H9 (cell line): ENCODE measurements at regions not wholly inside any gene's neighbourhood (a gene's known extent, or its start where the extent isn't known, plus 50 kb on each side); places are given as distances from the start of the nearest gene placed in this dataset.

Source experiments
- DNase-seq: peaks from one replicate; pipeline ENCODE4 v3.0.0-alpha.2; 2017
- H2AFZ ChIP-seq: one replicate; pipeline ENCODE4 v1.6.1; 2013; ENCODE audit warnings: mild to moderate bottlenecking, low read length, control low read depth, moderate library complexity
- H2AK5ac ChIP-seq: 2 replicates; pipeline ENCODE4 v1.6.1; 2013; ENCODE audit warnings: low read length, control low read depth, mixed read lengths; ENCODE audit not compliant: insufficient read length
- H2BK120ac ChIP-seq: one replicate; pipeline ENCODE4 v1.6.1; 2013; ENCODE audit warnings: low read depth, mild to moderate bottlenecking, low read length, control low read depth, inconsistent platforms; ENCODE audit not compliant: poor library complexity, severe bottlenecking
- H2BK12ac ChIP-seq: 2 replicates; pipeline ENCODE4 v1.6.1; 2013; ENCODE audit warnings: low read length, control low read depth, mixed read lengths, low read depth; ENCODE audit not compliant: insufficient read length
- H2BK15ac ChIP-seq: 2 replicates; pipeline ENCODE4 v1.6.1; 2013; ENCODE audit warnings: low read depth, low read length, control low read depth
- H2BK20ac ChIP-seq: one replicate; pipeline ENCODE4 v1.6.1; 2013; ENCODE audit warnings: low read depth, mild to moderate bottlenecking, low read length, control low read depth, inconsistent platforms; ENCODE audit not compliant: poor library complexity, severe bottlenecking
- H2BK5ac ChIP-seq: 2 replicates; pipeline ENCODE4 v1.6.1; 2013; ENCODE audit warnings: low read length, control low read depth, mixed read lengths; ENCODE audit not compliant: insufficient read length
- H3K14ac ChIP-seq: 2 replicates; pipeline ENCODE4 v1.6.1; 2013; ENCODE audit warnings: low read length, control low read depth; ENCODE audit not compliant: insufficient read depth
- H3K18ac ChIP-seq: 2 replicates; pipeline ENCODE4 v1.6.1; 2013; ENCODE audit warnings: low read depth, mild to moderate bottlenecking, mixed read lengths, low read length, control low read depth; ENCODE audit not compliant: insufficient read length
- H3K23ac ChIP-seq: 2 replicates; pipeline ENCODE4 v1.6.1; 2013; ENCODE audit warnings: low read length, control low read depth, mixed read lengths, low read depth; ENCODE audit not compliant: insufficient read length
- H3K23me2 ChIP-seq: 2 replicates; pipeline ENCODE4 v1.6.1; 2013; ENCODE audit warnings: low read depth, mild to moderate bottlenecking, mixed read lengths, low read length, control low read depth; ENCODE audit not compliant: insufficient read length, poor library complexity, severe bottlenecking
- H3K27ac ChIP-seq: 2 replicates; pipeline ENCODE4 v1.5.1; 2013; ENCODE audit warnings: low read length, control low read depth, mixed read lengths, low read depth; ENCODE audit not compliant: insufficient read length
- H3K27me3 ChIP-seq: 2 replicates; pipeline ENCODE4 v1.6.1; 2013; ENCODE audit warnings: low read length, control low read depth, inconsistent platforms; ENCODE audit not compliant: insufficient read depth
- H3K4ac ChIP-seq: 2 replicates; pipeline ENCODE4 v1.6.1; 2013; ENCODE audit warnings: low read depth, mild to moderate bottlenecking, control low read depth, inconsistent platforms, low read length, moderate library complexity
- H3K4me1 ChIP-seq: 2 replicates; pipeline ENCODE4 v1.6.1; 2013; ENCODE audit warnings: low read length, control low read depth, inconsistent platforms; ENCODE audit not compliant: insufficient read depth
- H3K4me2 ChIP-seq: 2 replicates; pipeline ENCODE4 v1.6.1; 2013; ENCODE audit warnings: low read length, control low read depth, mixed read lengths; ENCODE audit not compliant: insufficient read length, insufficient read depth
- H3K56ac ChIP-seq: 2 replicates; pipeline ENCODE4 v1.6.1; 2013; ENCODE audit warnings: low read depth, mild to moderate bottlenecking, mixed read lengths, low read length, control low read depth; ENCODE audit not compliant: insufficient read length
- H3K79me1 ChIP-seq: 2 replicates; pipeline ENCODE4 v1.6.1; 2013; ENCODE audit warnings: low read depth, mild to moderate bottlenecking, moderate library complexity, low read length, control low read depth, inconsistent platforms; ENCODE audit not compliant: insufficient read depth, poor library complexity, severe bottlenecking
- H3K79me2 ChIP-seq: 2 replicates; pipeline ENCODE4 v1.6.1; 2013; ENCODE audit warnings: low read length, control low read depth, inconsistent platforms; ENCODE audit not compliant: insufficient read depth
- H3K9ac ChIP-seq: 2 replicates; pipeline ENCODE4 v1.6.1; 2013; ENCODE audit warnings: low read length, control low read depth, mixed read lengths; ENCODE audit not compliant: insufficient read length; ENCODE audit errors: extremely low read depth
- H3K9me3 ChIP-seq: one replicate; pipeline ENCODE4 v1.6.1; 2013; ENCODE audit warnings: low read depth, low read length, inconsistent platforms; ENCODE audit not compliant: control insufficient read depth
- H3T11ph ChIP-seq: one replicate; pipeline ENCODE4 v1.6.1; 2013; ENCODE audit warnings: mild to moderate bottlenecking, low read length, control low read depth, inconsistent platforms
- H4K20me1 ChIP-seq: one replicate; pipeline ENCODE4 v1.6.1; 2013; ENCODE audit not compliant: control insufficient read depth, insufficient read length, insufficient read depth
- H4K5ac ChIP-seq: 2 replicates; pipeline ENCODE4 v1.6.1; 2013; ENCODE audit warnings: low read depth, mild to moderate bottlenecking, mixed read lengths, low read length, control low read depth; ENCODE audit not compliant: insufficient read length
- H4K8ac ChIP-seq: replicated peaks from 2 replicates; pipeline ENCODE4 v1.6.1; 2013; ENCODE audit warnings: low read length, control low read depth, mixed read lengths, low read depth; ENCODE audit not compliant: insufficient read length
- H4K91ac ChIP-seq: 2 replicates; pipeline ENCODE4 v1.6.1; 2013; ENCODE audit warnings: low read depth, mild to moderate bottlenecking, moderate library complexity, mixed read lengths, low read length, control low read depth; ENCODE audit not compliant: insufficient read length
- H3K27ac Mint-ChIP-seq, 3 experiments: 2 replicates in 2 of 3; 3 replicates in 1 of 3; pipeline ENCODE4 v1.8.0; 2020 to 2021; ENCODE audit warnings: mixed read lengths in 3 of 3, mild to moderate bottlenecking in 1 of 3, moderate library complexity in 1 of 3
- H3K27me3 Mint-ChIP-seq: 2 replicates; pipeline ENCODE4 v1.8.0; 2021; ENCODE audit warnings: low read depth, mild to moderate bottlenecking, moderate library complexity, mixed read lengths
- H3K36me3 Mint-ChIP-seq, 3 experiments: 2 replicates in 2 of 3; 3 replicates in 1 of 3; pipeline ENCODE4 v1.8.0; 2020 to 2021; ENCODE audit warnings: low read depth in 3 of 3, mixed read lengths in 3 of 3; ENCODE audit not compliant: insufficient read depth in 1 of 3
- H3K4me1 Mint-ChIP-seq, 2 experiments: 2 replicates each; pipeline ENCODE4 v1.8.0; 2020; ENCODE audit warnings: mixed read lengths in 2 of 2
- H3K4me3 Mint-ChIP-seq, 2 experiments: 2 replicates in 1 of 2; 3 replicates in 1 of 2; pipeline ENCODE4 v1.8.0; 2020 to 2021; ENCODE audit warnings: mild to moderate bottlenecking in 2 of 2, mixed read lengths in 2 of 2, moderate library complexity in 1 of 2
- H3K9me3 Mint-ChIP-seq, 2 experiments: 2 replicates in 1 of 2; 3 replicates in 1 of 2; pipeline ENCODE4 v1.8.0; 2020; ENCODE audit warnings: mild to moderate bottlenecking in 2 of 2, mixed read lengths in 2 of 2, moderate library complexity in 1 of 2
- WGBS: extraction: QIAGEN DNeasy Blood & Tissue Kit; methylation state at CpG from one replicate; pipeline ENCODE4 v1.1.7; 2013; ENCODE audit warnings: missing lambda C conversion rate, low lambda C conversion rate, mixed read lengths; ENCODE audit not compliant: insufficient read length; ENCODE audit errors: extremely low coverage; 5-methylcytosine and 5-hydroxymethylcytosine counted together
- TF ChIP-seq, protein P1 (sequence below): fragments of 200-600 bp; sonication (generic); conservative IDR thresholded peaks from 3 replicates; pipeline ENCODE4 v1.8.0; 2021; ENCODE audit warnings: antibody characterized with exemption, mild to moderate bottlenecking

DNA sequence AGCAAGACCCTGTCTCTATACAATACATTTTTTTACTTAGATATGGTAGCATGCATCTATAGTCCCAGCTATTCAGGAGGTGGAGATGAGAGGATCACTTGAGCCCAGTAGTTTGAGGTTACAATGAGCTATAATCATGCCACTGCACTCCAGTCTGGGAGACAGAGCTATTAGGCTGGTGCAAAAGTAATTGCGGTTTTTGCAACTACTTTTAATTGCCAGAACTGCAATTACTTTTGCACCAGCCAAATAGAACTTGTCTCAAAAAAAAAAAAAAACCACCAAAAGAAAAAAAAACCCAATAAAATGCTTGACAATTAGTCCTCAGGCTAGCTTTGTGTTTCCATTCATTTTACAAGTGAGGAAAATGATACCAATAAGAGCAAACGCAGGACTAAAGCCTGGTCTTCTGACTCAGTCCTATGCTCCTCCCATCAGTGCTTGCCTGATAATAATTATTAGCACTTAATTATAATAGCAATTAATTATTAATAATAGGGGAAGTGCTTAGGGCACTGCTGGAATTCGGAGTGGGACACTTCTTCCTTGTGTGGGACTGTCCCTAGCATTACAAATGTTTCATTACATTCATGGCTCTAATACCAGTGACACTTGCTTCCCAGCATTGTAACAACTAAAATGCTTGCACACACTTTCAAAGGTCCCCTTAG lies 73.1 kb upstream of the TAF1L start:
- H3K27ac Mint-ChIP-seq = no peak overlapping the region

More for the DNA sequence above, 73.1 kb upstream of the TAF1L start:
- H3K23me2 ChIP-seq = no peaks in the 10 kb centered on the region
- no peak overlapping the region for H2BK15ac ChIP-seq
- H4K8ac ChIP-seq = no peak overlapping the region
- H2BK5ac ChIP-seq = no peak overlapping the region
- H3K79me1 ChIP-seq = no peaks in the 10 kb centered on the region
- no peaks in the 10 kb centered on the region for H3K27me3 ChIP-seq
- DNase-seq = no peak
- WGBS = no CpG with 5 or more reads among the region's 3 CpGs
- no peak overlapping the region for H3K14ac ChIP-seq
- Mint-ChIP-seq H3K9me3 (peaks cover 16 to 61% of the 10 kb centered on the region in 2 experiments), H3K4me1 (no peaks in the 10 kb centered on the region), H3K4me3 (no peak overlapping the region), H3K27me3 (peaks cover 5% of the 10 kb centered on the region), H3K36me3 (peaks cover 6 to 7% (median 7%) of the 10 kb centered on the region in 3 experiments; a peak in 3 of 7 replicates)
- no peaks in the 10 kb centered on the region for H3K4me1 ChIP-seq
- no peaks in the 10 kb centered on the region for H3K9me3 ChIP-seq
- no peak overlapping the region for H2BK120ac ChIP-seq
- H3K4ac ChIP-seq = no peak overlapping the region
- H3K4me2 ChIP-seq = no peak overlapping the region
- no peaks in the 10 kb centered on the region for H3K79me2 ChIP-seq
- no peak overlapping the region for H2AK5ac ChIP-seq
- H3K56ac ChIP-seq = no peak overlapping the region
- no peak overlapping the region for H3K23ac ChIP-seq
- no peaks in the 10 kb centered on the region for H4K20me1 ChIP-seq
- H4K5ac ChIP-seq = no peak overlapping the region
- TF ChIP-seq, protein P1, sequence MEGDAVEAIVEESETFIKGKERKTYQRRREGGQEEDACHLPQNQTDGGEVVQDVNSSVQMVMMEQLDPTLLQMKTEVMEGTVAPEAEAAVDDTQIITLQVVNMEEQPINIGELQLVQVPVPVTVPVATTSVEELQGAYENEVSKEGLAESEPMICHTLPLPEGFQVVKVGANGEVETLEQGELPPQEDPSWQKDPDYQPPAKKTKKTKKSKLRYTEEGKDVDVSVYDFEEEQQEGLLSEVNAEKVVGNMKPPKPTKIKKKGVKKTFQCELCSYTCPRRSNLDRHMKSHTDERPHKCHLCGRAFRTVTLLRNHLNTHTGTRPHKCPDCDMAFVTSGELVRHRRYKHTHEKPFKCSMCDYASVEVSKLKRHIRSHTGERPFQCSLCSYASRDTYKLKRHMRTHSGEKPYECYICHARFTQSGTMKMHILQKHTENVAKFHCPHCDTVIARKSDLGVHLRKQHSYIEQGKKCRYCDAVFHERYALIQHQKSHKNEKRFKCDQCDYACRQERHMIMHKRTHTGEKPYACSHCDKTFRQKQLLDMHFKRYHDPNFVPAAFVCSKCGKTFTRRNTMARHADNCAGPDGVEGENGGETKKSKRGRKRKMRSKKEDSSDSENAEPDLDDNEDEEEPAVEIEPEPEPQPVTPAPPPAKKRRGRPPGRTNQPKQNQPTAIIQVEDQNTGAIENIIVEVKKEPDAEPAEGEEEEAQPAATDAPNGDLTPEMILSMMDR = no peak
- H3K27ac ChIP-seq = no peak overlapping the region
- no peak overlapping the region for H2AFZ ChIP-seq
- H2BK20ac ChIP-seq = no peak overlapping the region
- no peak overlapping the region for H3K18ac ChIP-seq
- no peak overlapping the region for H4K91ac ChIP-seq
- H3T11ph ChIP-seq = no peak overlapping the region
- no peak overlapping the region for H2BK12ac ChIP-seq
- H3K9ac ChIP-seq = no peak overlapping the region
